GM12878 (cell line): ENCODE measurements at regions not wholly inside any gene's neighbourhood (a gene's known extent, or its start where the extent isn't known, plus 50 kb on each side); places are given as distances from the start of the nearest gene placed in this dataset.

Source experiments
- EGR1 ChIP-seq, 2 experiments: IDR thresholded peaks; 1 replicate in 1 of 2; 2 replicates in 1 of 2; pipeline ENCODE4 v1.6.1; 2011 to 2012; ENCODE audit warnings: low read depth in 2 of 2, low read length in 2 of 2, borderline replicate concordance in 1 of 2, mild to moderate bottlenecking in 1 of 2, moderate library complexity in 1 of 2
- EP300 ChIP-seq, 2 experiments: fragments of 150-350 bp in 1 of 2; IDR thresholded peaks; 2 replicates each; pipeline ENCODE4 v1.6.1; 2011 to 2012; ENCODE audit warnings: low read depth in 2 of 2, low read length in 2 of 2, borderline replicate concordance in 1 of 2, improper control_type of control experiment in 1 of 2, inconsistent platforms in 1 of 2; ENCODE audit not compliant: control insufficient read depth in 1 of 2
- HCFC1 ChIP-seq: fragments of 150-350 bp; IDR thresholded peaks from 2 replicates; pipeline ENCODE4 v1.6.1; 2014; ENCODE audit warnings: low read length
- HDAC2 ChIP-seq: fragments of 200-600 bp; sonication (generic); IDR thresholded peaks from 2 replicates; pipeline ENCODE4 v1.6.1; 2017
- NFXL1 ChIP-seq: fragments of 450-650 bp; IDR thresholded peaks from 2 replicates; pipeline ENCODE4 v1.6.1; 2017; ENCODE audit warnings: antibody characterized with exemption, mild to moderate bottlenecking, borderline replicate concordance
- POLR2A ChIP-seq: IDR thresholded peaks from 2 replicates; pipeline ENCODE4 v1.6.1; 2011; ENCODE audit warnings: low read depth, mild to moderate bottlenecking, low read length
- RBBP5 ChIP-seq: fragments of 200-600 bp; sonication (generic); conservative IDR thresholded peaks from 2 replicates; pipeline ENCODE4 v1.6.1; 2016
- SMC3 ChIP-seq: IDR thresholded peaks from 2 replicates; pipeline ENCODE4 v1.6.1; 2011; ENCODE audit warnings: low read length, improper control_type of control experiment, borderline replicate concordance
- TF ChIP-seq, protein P1 (sequence below): IDR thresholded peaks from 2 replicates; pipeline ENCODE4 v1.6.1; 2012; ENCODE audit warnings: low read depth, low read length, improper control_type of control experiment
- TF ChIP-seq, protein P2 (sequence below): IDR thresholded peaks from 2 replicates; pipeline ENCODE4 v1.6.1; 2011; ENCODE audit warnings: low read depth, mild to moderate bottlenecking, low read length, moderate library complexity, borderline replicate concordance; ENCODE audit errors: extremely low read depth

DNA sequence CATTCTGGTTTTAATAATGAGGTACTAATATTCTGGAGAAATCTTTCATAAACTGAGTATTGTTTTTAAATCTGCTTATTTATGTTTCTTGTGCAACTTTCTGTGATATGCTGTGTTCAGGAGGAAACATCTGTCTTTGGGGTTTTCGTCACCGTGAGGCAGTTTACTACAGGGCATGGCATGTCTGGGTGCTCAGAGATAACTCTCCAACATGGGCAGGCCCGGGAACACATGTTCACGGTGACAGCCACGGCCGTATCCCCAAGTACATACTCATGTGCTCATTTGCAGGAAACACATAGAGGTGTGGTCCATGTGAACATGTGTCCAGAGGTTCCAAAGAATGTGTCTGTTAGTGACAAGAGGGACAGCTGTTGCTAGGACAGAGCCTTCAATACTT, 62.1 kb upstream of the CNKSR3 start:
- TF ChIP-seq, protein P1, sequence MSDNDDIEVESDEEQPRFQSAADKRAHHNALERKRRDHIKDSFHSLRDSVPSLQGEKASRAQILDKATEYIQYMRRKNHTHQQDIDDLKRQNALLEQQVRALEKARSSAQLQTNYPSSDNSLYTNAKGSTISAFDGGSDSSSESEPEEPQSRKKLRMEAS, result no peak
- TF ChIP-seq POLR2A (no peak), NFXL1 (no peak), EP300 (IDR thresholded peaks at IDR 0.05; ENCODE audit: borderline replicate concordance in 1 of 2, control insufficient read depth in 1 of 2, low read depth in 2 of 2, low read length in 2 of 2) (no peak), SMC3 (no peak), HCFC1 (no peak), EGR1 (IDR thresholded peaks at IDR 0.05; ENCODE audit: borderline replicate concordance in 1 of 2, low read depth in 2 of 2, low read length in 2 of 2) (no peak), HDAC2 (no peak), RBBP5 (no peak)
- TF ChIP-seq, protein P2, sequence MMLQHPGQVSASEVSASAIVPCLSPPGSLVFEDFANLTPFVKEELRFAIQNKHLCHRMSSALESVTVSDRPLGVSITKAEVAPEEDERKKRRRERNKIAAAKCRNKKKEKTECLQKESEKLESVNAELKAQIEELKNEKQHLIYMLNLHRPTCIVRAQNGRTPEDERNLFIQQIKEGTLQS, result no peak
